ENCODE measurements at regions not wholly inside any gene's neighbourhood (a gene's known extent, or its start where the extent isn't known, plus 50 kb on each side); places are given as distances from the start of the nearest gene placed in this dataset.

DNA sequence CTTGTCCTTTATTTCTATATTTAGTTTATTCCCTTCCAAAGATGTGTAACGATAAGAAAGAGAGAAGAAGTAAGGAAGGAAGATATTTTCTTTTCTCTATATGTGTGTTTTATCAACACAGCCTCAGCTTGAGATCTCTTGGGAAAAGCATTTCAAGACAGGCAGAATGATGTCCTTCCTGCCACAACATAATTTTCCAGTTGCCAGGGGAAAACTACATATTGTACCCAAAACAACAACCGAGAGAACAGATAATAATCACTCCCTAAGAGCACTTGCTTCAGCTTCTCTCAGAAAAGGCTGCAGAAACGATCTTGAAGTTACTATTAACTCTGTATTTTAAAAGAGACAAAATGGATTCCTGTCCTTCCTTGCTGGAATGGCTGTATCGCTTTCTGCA lies 151.4 kb upstream of the ITGB1 start:
- TF ChIP-seq POLR2AphosphoS5 (IDR thresholded peaks at IDR 0.05) (no peak), POLR2A (IDR thresholded peaks at IDR 0.05) (no peak), EP300 (IDR thresholded peaks at IDR 0.05) (no peak)
- TF ChIP-seq, protein P1, sequence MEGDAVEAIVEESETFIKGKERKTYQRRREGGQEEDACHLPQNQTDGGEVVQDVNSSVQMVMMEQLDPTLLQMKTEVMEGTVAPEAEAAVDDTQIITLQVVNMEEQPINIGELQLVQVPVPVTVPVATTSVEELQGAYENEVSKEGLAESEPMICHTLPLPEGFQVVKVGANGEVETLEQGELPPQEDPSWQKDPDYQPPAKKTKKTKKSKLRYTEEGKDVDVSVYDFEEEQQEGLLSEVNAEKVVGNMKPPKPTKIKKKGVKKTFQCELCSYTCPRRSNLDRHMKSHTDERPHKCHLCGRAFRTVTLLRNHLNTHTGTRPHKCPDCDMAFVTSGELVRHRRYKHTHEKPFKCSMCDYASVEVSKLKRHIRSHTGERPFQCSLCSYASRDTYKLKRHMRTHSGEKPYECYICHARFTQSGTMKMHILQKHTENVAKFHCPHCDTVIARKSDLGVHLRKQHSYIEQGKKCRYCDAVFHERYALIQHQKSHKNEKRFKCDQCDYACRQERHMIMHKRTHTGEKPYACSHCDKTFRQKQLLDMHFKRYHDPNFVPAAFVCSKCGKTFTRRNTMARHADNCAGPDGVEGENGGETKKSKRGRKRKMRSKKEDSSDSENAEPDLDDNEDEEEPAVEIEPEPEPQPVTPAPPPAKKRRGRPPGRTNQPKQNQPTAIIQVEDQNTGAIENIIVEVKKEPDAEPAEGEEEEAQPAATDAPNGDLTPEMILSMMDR (IDR thresholded peaks at IDR 0.05), result no peak
- no peak overlapping the region for H3K27ac ChIP-seq
- no peaks in the 10 kb centered on the region for H3K9me3 ChIP-seq
- H3K4me3 ChIP-seq, result no peak overlapping the region
- DNase-seq (ENCODE audit: low spot score in 2 of 2), result no peak
- H3K36me3 ChIP-seq, result no peaks in the 10 kb centered on the region
- 67% methylated on average over 4 of the region's 4 CpGs for WGBS
- peaks cover 6% of the 10 kb centered on the region for H3K27me3 ChIP-seq
- peaks cover 5% of the 10 kb centered on the region for H3K4me1 ChIP-seq

DNA sequence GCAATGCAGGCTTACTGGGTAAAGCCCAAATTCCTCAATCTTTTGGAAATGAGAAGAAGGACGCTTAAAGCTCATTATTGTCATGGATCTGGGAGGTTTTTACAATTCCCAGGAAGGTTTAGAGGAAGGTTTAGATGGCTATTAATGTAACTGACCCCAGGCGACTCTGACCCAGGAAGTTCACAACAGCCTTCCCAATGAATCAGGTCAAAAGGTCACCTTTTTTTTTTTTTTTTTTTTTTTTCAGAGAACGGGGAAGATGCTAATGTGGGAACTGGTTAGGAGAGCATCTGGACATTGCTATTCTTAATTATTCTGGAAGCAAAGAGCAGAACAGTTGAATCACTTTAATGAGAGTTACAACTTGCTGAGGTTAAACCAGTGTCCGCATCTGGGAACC lies 149.9 kb upstream of the ITGB1 start:
- Histone ChIP-seq H3K27ac (no peak overlapping the region), H3K36me3 (no peaks in the 10 kb centered on the region), H3K9me3 (no peaks in the 10 kb centered on the region), H3K27me3 (peaks cover 6% of the 10 kb centered on the region), H3K4me1 (peaks cover 3% of the 10 kb centered on the region), H3K4me3 (no peak overlapping the region)
- WGBS, result 92% methylated on average over 4 of the region's 4 CpGs
- TF ChIP-seq POLR2A (IDR thresholded peaks at IDR 0.05), result no peak
- TF ChIP-seq, protein P1 (IDR thresholded peaks at IDR 0.05), result no peak
- TF ChIP-seq EP300 (IDR thresholded peaks at IDR 0.05), result no peak
- no peak for TF ChIP-seq POLR2AphosphoS5 (IDR thresholded peaks at IDR 0.05)
- DNase-seq (ENCODE audit: low spot score in 2 of 2), result no peak

DNA sequence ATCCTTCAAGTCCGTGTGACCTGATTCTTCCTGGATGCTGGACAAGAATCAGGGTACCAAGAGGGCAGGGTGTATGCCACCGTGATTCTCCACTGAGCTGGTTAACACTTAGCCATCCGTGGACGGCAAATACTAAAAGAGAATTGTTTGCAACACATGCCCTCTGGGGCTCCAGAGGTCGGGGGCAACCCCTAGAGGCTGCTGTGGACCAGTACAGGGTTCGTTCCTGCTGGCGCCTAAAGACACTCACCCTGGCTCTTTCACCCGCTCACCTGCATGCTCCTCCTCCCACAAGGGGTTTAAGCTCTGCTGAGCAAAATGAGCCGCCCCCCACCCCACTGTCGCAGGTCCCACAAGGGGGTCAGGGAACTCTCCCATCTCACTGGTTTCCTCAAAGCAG lies 148.7 kb upstream of the ITGB1 start:
- H3K27ac ChIP-seq, result no peak overlapping the region
- DNase-seq (ENCODE audit: low spot score in 2 of 2), result no peak
- H3K4me1 ChIP-seq, result no peaks in the 10 kb centered on the region
- no peak overlapping the region for H3K4me3 ChIP-seq
- peaks cover 6% of the 10 kb centered on the region for H3K27me3 ChIP-seq
- no peaks in the 10 kb centered on the region for H3K36me3 ChIP-seq
- no peak for TF ChIP-seq POLR2AphosphoS5 (IDR thresholded peaks at IDR 0.05)
- TF ChIP-seq POLR2A (IDR thresholded peaks at IDR 0.05), result no peak
- TF ChIP-seq, protein P1 (IDR thresholded peaks at IDR 0.05), result no peak
- no peak for TF ChIP-seq EP300 (IDR thresholded peaks at IDR 0.05)
- no peaks in the 10 kb centered on the region for H3K9me3 ChIP-seq
- WGBS, result 83% methylated on average over 10 of the region's 10 CpGs

DNA sequence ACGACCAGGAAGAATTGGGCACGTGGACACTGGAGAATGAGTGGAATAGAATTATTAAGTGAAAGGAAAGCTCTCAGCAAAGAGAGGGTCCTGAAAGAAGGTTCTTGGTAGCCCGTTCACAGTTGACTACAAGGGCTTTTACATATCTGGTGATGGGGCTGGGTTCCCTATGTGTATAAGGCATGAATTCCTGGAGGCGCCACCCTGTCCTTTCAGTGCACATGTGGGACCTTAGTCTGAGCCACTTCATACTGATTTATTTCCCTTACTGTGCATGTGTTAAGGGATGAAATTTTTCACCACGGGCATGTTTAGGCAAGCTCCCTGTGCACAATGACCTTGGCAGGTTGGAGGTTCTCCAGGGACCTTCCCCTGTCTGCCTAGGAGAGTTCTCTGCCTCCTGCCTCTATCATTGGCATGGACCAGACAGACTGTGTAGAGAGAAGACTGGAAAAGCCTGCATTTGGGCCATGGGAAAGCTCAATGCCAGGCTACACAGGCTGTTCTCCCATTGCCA lies 145.9 kb upstream of the ITGB1 start:
- no peaks in the 10 kb centered on the region for H3K9me3 ChIP-seq
- 72% methylated on average over 5 of the region's 5 CpGs for WGBS
- TF ChIP-seq POLR2A (IDR thresholded peaks at IDR 0.05) (no peak), POLR2AphosphoS5 (IDR thresholded peaks at IDR 0.05) (no peak), EP300 (IDR thresholded peaks at IDR 0.05) (no peak)
- TF ChIP-seq, protein P1 (IDR thresholded peaks at IDR 0.05), result no peak
- peaks cover 6% of the 10 kb centered on the region for H3K27me3 ChIP-seq
- no peak overlapping the region for H3K27ac ChIP-seq
- no peak overlapping the region for H3K4me3 ChIP-seq
- no peaks in the 10 kb centered on the region for H3K36me3 ChIP-seq
- DNase-seq (ENCODE audit: low spot score in 2 of 2), result no peak
- no peaks in the 10 kb centered on the region for H3K4me1 ChIP-seq

DNA sequence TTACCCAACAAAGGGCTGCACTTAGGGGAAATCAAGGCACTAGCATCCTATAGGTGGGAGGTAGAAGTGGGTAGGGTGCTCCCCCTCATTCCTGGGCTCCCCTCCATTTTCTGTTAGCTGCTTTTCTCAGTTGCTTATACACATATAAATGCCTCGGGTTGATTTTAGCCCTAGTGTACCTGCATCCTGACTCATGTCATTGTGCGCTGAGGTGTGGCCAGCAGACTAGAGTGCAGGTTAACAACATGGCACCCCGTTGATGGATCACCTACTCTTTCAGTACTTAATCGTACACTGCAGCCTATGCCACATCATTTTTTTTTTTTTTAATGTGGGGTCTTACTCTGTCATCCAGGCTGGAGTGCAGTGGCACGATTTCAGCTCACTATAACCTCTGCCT lies 144.0 kb upstream of the ITGB1 start:
- Histone ChIP-seq H3K27me3 (peaks cover 6% of the 10 kb centered on the region), H3K9me3 (no peaks in the 10 kb centered on the region), H3K4me3 (no peak overlapping the region), H3K27ac (no peak overlapping the region), H3K4me1 (no peaks in the 10 kb centered on the region), H3K36me3 (no peaks in the 10 kb centered on the region)
- WGBS, result 87% methylated on average over 5 of the region's 5 CpGs
- TF ChIP-seq EP300 (IDR thresholded peaks at IDR 0.05) (no peak), POLR2A (IDR thresholded peaks at IDR 0.05) (no peak), POLR2AphosphoS5 (IDR thresholded peaks at IDR 0.05) (no peak)
- TF ChIP-seq, protein P1 (IDR thresholded peaks at IDR 0.05), result no peak
- DNase-seq (ENCODE audit: low spot score in 2 of 2), result no peak
